IMR-90 (cell line): ENCODE measurements at regions not wholly inside any gene's neighbourhood (a gene's known extent, or its start where the extent isn't known, plus 50 kb on each side); places are given as distances from the start of the nearest gene placed in this dataset.

ENCODE experiments used
- ATAC-seq: fragments of 200-7000 bp; cut with Tn5 transposase; 2 replicates; pipeline ENCODE4 v1.9.1; 2020; ENCODE audit warnings: low read depth, mild to moderate bottlenecking, moderate library complexity
- BruUV-seq: library from RNA; stranded (reverse); fragments of 400-500 nt; replicated peaks from 2 replicates; lab custom pipeline; 2021; lab: Mats Ljungman, UMichigan
- CTCF ChIA-PET: fragments of 300-600 bp; formaldehyde crosslinking; extraction: SDS; loops from one replicate; lab custom pipeline; 2021; ENCODE audit warnings: antibody characterized with exemption; lab: Yijun Ruan, JAX
- POLR2A ChIA-PET: fragments of 300-600 bp; sonication (Branson Sonifier 250); formaldehyde crosslinking; loops from one replicate; lab custom pipeline; 2022; ENCODE audit warnings: antibody characterized with exemption; ENCODE audit not compliant: unreplicated experiment; lab: Charles Lee
- DNase-seq: peaks from one replicate; pipeline ENCODE4 v3.0.0; 2013
- H2AFZ ChIP-seq: replicated peaks from 2 replicates; pipeline ENCODE3; 2013; ENCODE audit warnings: low read length, mild to moderate bottlenecking; ENCODE audit not compliant: poor library complexity
- H2AK5ac ChIP-seq: 2 replicates; pipeline ENCODE4 v1.6.1; 2013; ENCODE audit warnings: low read depth, low read length, inconsistent platforms
- H2AK9ac ChIP-seq: replicated peaks from 2 replicates; pipeline ENCODE3; 2013; ENCODE audit warnings: mild to moderate bottlenecking, low read depth, low read length, moderate library complexity; ENCODE audit not compliant: poor library complexity
- H2BK120ac ChIP-seq: 2 replicates; pipeline ENCODE4 v1.6.1; 2013; ENCODE audit warnings: low read depth, low read length, inconsistent platforms
- H2BK15ac ChIP-seq: 3 replicates; pipeline ENCODE4 v1.6.1; 2013; ENCODE audit warnings: low read depth, low read length, inconsistent platforms
- H2BK20ac ChIP-seq: 2 replicates; pipeline ENCODE4 v1.6.1; 2013; ENCODE audit warnings: low read depth, mild to moderate bottlenecking, inconsistent platforms, low read length, moderate library complexity
- H2BK5ac ChIP-seq: 2 replicates; pipeline ENCODE4 v1.6.1; 2013; ENCODE audit warnings: mild to moderate bottlenecking, low read depth, low read length, inconsistent platforms; ENCODE audit not compliant: poor library complexity, severe bottlenecking
- H3K14ac ChIP-seq: replicated peaks from 2 replicates; pipeline ENCODE4 v1.6.1; 2013; ENCODE audit warnings: low read depth, low read length, inconsistent platforms
- H3K18ac ChIP-seq: 2 replicates; pipeline ENCODE4 v1.6.1; 2013; ENCODE audit warnings: low read depth, low read length, control low read depth
- H3K23ac ChIP-seq: 2 replicates; pipeline ENCODE4 v1.6.1; 2013; ENCODE audit warnings: low read depth, low read length, inconsistent platforms
- H3K27ac ChIP-seq: 2 replicates; pipeline ENCODE4 v1.5.1; 2013; ENCODE audit warnings: mild to moderate bottlenecking, control low read depth, low read length; ENCODE audit not compliant: insufficient read depth
- H3K27me3 ChIP-seq: 2 replicates; pipeline ENCODE4 v1.6.1; 2013; ENCODE audit warnings: low read length; ENCODE audit not compliant: control insufficient read depth, insufficient read depth
- H3K36me3 ChIP-seq: 2 replicates; pipeline ENCODE4 v1.6.1; 2013; ENCODE audit warnings: low read length, mixed read lengths; ENCODE audit not compliant: control insufficient read depth, insufficient read depth
- H3K4ac ChIP-seq: 2 replicates; pipeline ENCODE4 v1.6.1; 2013; ENCODE audit warnings: low read depth, low read length, inconsistent platforms
- H3K4me1 ChIP-seq: 2 replicates; pipeline ENCODE4 v1.6.1; 2013; ENCODE audit warnings: low read length, mixed read lengths; ENCODE audit not compliant: control insufficient read depth, insufficient read depth
- H3K4me2 ChIP-seq: 2 replicates; pipeline ENCODE4 v1.6.1; 2013; ENCODE audit warnings: low read depth, mild to moderate bottlenecking, control low read depth, low read length, moderate library complexity
- H3K4me3 ChIP-seq: 2 replicates; pipeline ENCODE4 v1.5.1; 2013; ENCODE audit warnings: low read depth, mild to moderate bottlenecking, control low read depth, low read length, moderate library complexity; ENCODE audit not compliant: insufficient read depth
- H3K56ac ChIP-seq: 2 replicates; pipeline ENCODE4 v1.6.1; 2013; ENCODE audit warnings: low read length, inconsistent platforms; ENCODE audit not compliant: insufficient read depth; ENCODE audit errors: extremely low read depth
- H3K79me1 ChIP-seq, 2 experiments: 2 replicates each; pipeline ENCODE4 v1.6.1; 2013; ENCODE audit warnings: low read length in 2 of 2, inconsistent platforms in 1 of 2, low read depth in 1 of 2
- H3K9ac ChIP-seq: 2 replicates; pipeline ENCODE4 v1.6.1; 2013; ENCODE audit warnings: low read depth, low read length, control low read depth
- H3K9me1 ChIP-seq: 2 replicates; pipeline ENCODE4 v1.6.1; 2013; ENCODE audit warnings: low read length, inconsistent platforms; ENCODE audit not compliant: insufficient read depth
- H3K9me3 ChIP-seq: 2 replicates; pipeline ENCODE4 v1.6.1; 2013; ENCODE audit warnings: low read length; ENCODE audit not compliant: control insufficient read depth, insufficient read depth
- H4K20me1 ChIP-seq: 2 replicates; pipeline ENCODE4 v1.6.1; 2013; ENCODE audit warnings: low read length, inconsistent platforms; ENCODE audit not compliant: insufficient read depth
- H4K5ac ChIP-seq: 2 replicates; pipeline ENCODE4 v1.6.1; 2013; ENCODE audit warnings: mild to moderate bottlenecking, low read depth, low read length, control low read depth
- H4K8ac ChIP-seq, 2 experiments: 2 replicates each; pipeline ENCODE4 v1.6.1; 2013; ENCODE audit warnings: low read depth in 2 of 2, low read length in 2 of 2, control low read depth in 1 of 2, inconsistent platforms in 1 of 2
- H4K91ac ChIP-seq: 2 replicates; pipeline ENCODE4 v1.6.1; 2013; ENCODE audit warnings: low read depth, low read length, inconsistent platforms; ENCODE audit not compliant: insufficient read depth
- BHLHE40 ChIP-seq: fragments of 150-350 bp; IDR thresholded peaks from 2 replicates; pipeline ENCODE4 v1.6.1; 2016; ENCODE audit warnings: mild to moderate bottlenecking, low read depth, low read length
- CEBPB ChIP-seq: IDR thresholded peaks from 2 replicates; pipeline ENCODE4 v1.6.1; 2012; ENCODE audit warnings: low read depth, low read length, improper control_type of control experiment
- CHD1 ChIP-seq: IDR thresholded peaks from 2 replicates; pipeline ENCODE4 v1.6.1; 2012; ENCODE audit warnings: low read depth, low read length, improper control_type of control experiment
- CTCF ChIP-seq: conservative IDR thresholded peaks from 2 replicates; pipeline ENCODE4 v1.5.1; 2012; ENCODE audit warnings: mild to moderate bottlenecking, low read depth, low read length, improper control_type of control experiment
- ELK1 ChIP-seq: fragments of 150-350 bp; IDR thresholded peaks from 2 replicates; pipeline ENCODE4 v1.6.1; 2016; ENCODE audit warnings: low read depth, mild to moderate bottlenecking, low read length, moderate library complexity, borderline replicate concordance
- MAFK ChIP-seq: IDR thresholded peaks from 2 replicates; pipeline ENCODE4 v1.6.1; 2012; ENCODE audit warnings: low read depth, low read length, improper control_type of control experiment
- MXI1 ChIP-seq: IDR thresholded peaks from 2 replicates; pipeline ENCODE4 v1.6.1; 2012; ENCODE audit warnings: low read depth, mild to moderate bottlenecking, low read length, moderate library complexity, borderline replicate concordance
- RAD21 ChIP-seq: IDR thresholded peaks from 2 replicates; pipeline ENCODE4 v1.6.1; 2012; ENCODE audit warnings: low read length, improper control_type of control experiment
- RCOR1 ChIP-seq: IDR thresholded peaks from 2 replicates; pipeline ENCODE4 v1.6.1; 2012; ENCODE audit warnings: mild to moderate bottlenecking, low read length, improper control_type of control experiment; ENCODE audit not compliant: insufficient replicate concordance
- RFX5 ChIP-seq: IDR thresholded peaks from 2 replicates; pipeline ENCODE4 v1.8.0; 2012; ENCODE audit warnings: low read depth, mild to moderate bottlenecking, low read length, moderate library complexity
- WGBS, 2 experiments: methylation state at CpG; one replicate each; pipeline versions ENCODE4 v1.1.5 to v1.1.7; 2013; ENCODE audit warnings: missing lambda C conversion rate in 2 of 2; ENCODE audit not compliant: insufficient read length in 1 of 2; ENCODE audit errors: extremely low coverage in 2 of 2; 5-methylcytosine and 5-hydroxymethylcytosine counted together
- dilution Hi-C: fragments of 300-500 bp; cut with HindIII; formaldehyde crosslinking; loops from one replicate; pipeline ENCODE4 v1.14.3; 2018; ENCODE audit warnings: low sequenced_read_pairs; ENCODE audit not compliant: unreplicated experiment
- in situ Hi-C: fragments of 300-500 bp; cut with MboI; formaldehyde crosslinking; loops from 3 replicates; pipeline ENCODE4 v1.14.3; 2019; ENCODE audit warnings: low sequenced_read_pairs, inconsistent platforms, mixed read lengths
- intact Hi-C: fragments of 100-400 bp; cut with micrococcal nuclease; formaldehyde crosslinking; loops from 2 replicates; pipeline ENCODE4 v1.10.0; 2022

GRCh38 chr6:113146878-113147277, 710.3 kb upstream of the MARCKS start:
- Histone ChIP-seq H3K9me3 (no peaks in the 10 kb centered on the region), H3K4me1 (peaks cover 7% of the 10 kb centered on the region), H4K20me1 (no peaks in the 10 kb centered on the region), H4K91ac (peak overlapping the region; percentile 95), H3K4me3 (no peak overlapping the region), H2AK9ac (no peak overlapping the region), H3K14ac (peak overlapping the region; percentile 89), H3K4me2 (0 out of 2 replicates have a peak overlapping the region, but pooled peaks have one; percentile 7), H2BK5ac (peak overlapping the region; percentile 89), H3K27ac (peak overlapping the region; percentile 87), H2BK120ac (peak overlapping the region; percentile 95), H3K27me3 (no peaks in the 10 kb centered on the region), H3K9ac (peak overlapping the region; percentile 43), H3K23ac (peak overlapping the region; percentile 73), H2AK5ac (peak overlapping the region; percentile 93), H4K5ac (peak overlapping the region; percentile 80), H4K8ac (peak overlapping the region; percentile 86 to 94), H2AFZ (no peak overlapping the region), H2BK15ac (peak overlapping the region; percentile 93), H3K36me3 (no peaks in the 10 kb centered on the region), H2BK20ac (peak overlapping the region; percentile 85), H3K9me1 (0 out of 2 replicates have a peak, but pooled peaks cover 2% of the 10 kb centered on the region), H3K79me1 (no peaks in the 10 kb centered on the region), H3K56ac (peak overlapping the region; percentile 68), H3K4ac (peak overlapping the region; percentile 87), H3K18ac (peak overlapping the region; percentile 98)
- ATAC-seq (no peak), DNase-seq (no peak)
- POLR2A ChIA-PET: no interaction called here
- no TSS peak for BruUV-seq
- CTCF ChIA-PET: interaction anchor here (0.6 kb wide), 1 partner anchor 689 kb away, joined by 3 read pairs; no protein-coding TSS in a partner anchor
- intact Hi-C loops (loop anchor here (1.0 kb wide), 1 partner anchor 708 kb away; no protein-coding TSS in a partner anchor), in situ Hi-C loops (no loop called here), dilution Hi-C loops (no loop called here)
- no CpG with 5 or more reads among the region's 1 CpG for WGBS, 2 experiments
- no peak for TF ChIP-seq BHLHE40
- no peak for TF ChIP-seq MAFK
- no peak for TF ChIP-seq ELK1
- no peak for TF ChIP-seq RCOR1
- no peak for TF ChIP-seq CEBPB
- TF ChIP-seq CHD1: no peak
- TF ChIP-seq RFX5: no peak
- TF ChIP-seq MXI1: no peak
- TF ChIP-seq RAD21: no peak
- TF ChIP-seq CTCF: no peak
